ENCODE measurements at regions not wholly inside any gene's neighbourhood (a gene's known extent, or its start where the extent isn't known, plus 50 kb on each side); places are given as distances from the start of the nearest gene placed in this dataset.

DNA sequence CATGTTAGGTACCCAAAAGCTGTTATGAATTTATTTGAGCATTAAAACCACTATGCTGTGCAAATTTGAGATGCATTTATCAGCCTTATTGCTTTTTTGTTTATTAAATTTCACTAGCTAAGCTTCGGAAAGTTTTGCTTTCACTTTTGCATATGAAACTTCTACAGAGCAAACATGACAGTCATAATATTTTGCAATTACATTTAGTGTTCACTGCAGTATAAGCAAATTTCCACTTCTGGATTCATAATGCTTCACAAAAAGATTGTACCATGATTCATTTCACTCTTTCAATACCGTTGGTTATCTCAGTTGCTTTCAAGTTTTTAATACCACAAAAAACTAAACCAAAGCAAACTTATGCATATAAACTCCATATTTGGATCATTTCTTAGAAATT is 228.7 kb upstream of the SLC8A1 start:
- TF ChIP-seq CTCF (IDR thresholded peaks at IDR 0.05 in 8 of 11, conservative IDR thresholded peaks at IDR 0.05 in 3 of 11): no peak
- no peak for TF ChIP-seq POLR2A (IDR thresholded peaks at IDR 0.05)
- TF ChIP-seq POLR2AphosphoS5 (IDR thresholded peaks at IDR 0.05): no peak
